ENCODE measurements at regions not wholly inside any gene's neighbourhood (a gene's known extent, or its start where the extent isn't known, plus 50 kb on each side); places are given as distances from the start of the nearest gene placed in this dataset.
A peak's percentile ranks its signal among the peaks of the same experiment; 100 is the strongest.
"Not testable (repeated sequence)": the region's sequence is repeated elsewhere in the genome, so short reads cannot be mapped to it uniquely, and the experiment has no call there.

- H3K4me3 ChIP-seq (replicated peaks in 1 of 3; ENCODE audit: insufficient read depth in 1 of 3, low read depth in 2 of 3, low read length in 3 of 3); in situ Hi-C loops (cut with HindIII; ENCODE audit: extremely low pct_ligation_motif_present, low pct_unique_long_range_greater_than_20kb); ATAC-seq; H3K4me2 ChIP-seq (ENCODE audit: low read depth, low read length); H3K9ac ChIP-seq (ENCODE audit: insufficient read depth, low read depth, low read length); H2AFZ ChIP-seq (ENCODE audit: low read length); BruUV-seq (replicated peaks); H4K20me1 ChIP-seq (ENCODE audit: insufficient read depth, low read length); FAIRE-seq; intact Hi-C loops (cut with micrococcal nuclease; ENCODE audit: unreplicated experiment); H3K4me1 ChIP-seq (ENCODE audit: insufficient read depth, low read length); POLR2A ChIA-PET; DNase-seq (ENCODE audit: low spot score); H3K27ac ChIP-seq (ENCODE audit: extremely low read length, insufficient read depth, low read length); H3K36me3 ChIP-seq (replicated peaks in 1 of 2; ENCODE audit: control insufficient read depth in 1 of 2, insufficient read depth in 2 of 2, low read length in 2 of 2); H3K9me3 ChIP-seq (ENCODE audit: low read length); CTCF ChIA-PET (ENCODE audit: low intra/inter-chr PET ratio, low total read pairs); H3K79me2 ChIP-seq (ENCODE audit: insufficient read depth, low read length); H3K27me3 ChIP-seq (ENCODE audit: control insufficient read depth in 1 of 2, insufficient read depth in 2 of 2, low read length in 2 of 2): not testable (repeated sequence)
- 24% methylated on average over 2 of the region's 2 CpGs for WGBS (ENCODE audit: low lambda C conversion rate)
Observed at GRCh38 chrX:1847790-1848189, 232.9 kb downstream of the ASMT start.

- no peak for FAIRE-seq
- ChIA-PET CTCF (ENCODE audit: low intra/inter-chr PET ratio, low total read pairs) (no interaction called here), POLR2A (no interaction called here)
- no peak for ATAC-seq
- Histone ChIP-seq H3K4me1 (ENCODE audit: insufficient read depth, low read length) (no peaks in the 10 kb centered on the region), H3K9ac (ENCODE audit: insufficient read depth, low read depth, low read length) (no peak overlapping the region), H4K20me1 (ENCODE audit: insufficient read depth, low read length) (no peaks in the 10 kb centered on the region), H3K9me3 (ENCODE audit: low read length) (no peaks in the 10 kb centered on the region), H3K36me3 (replicated peaks in 1 of 2; ENCODE audit: control insufficient read depth in 1 of 2, insufficient read depth in 2 of 2, low read length in 2 of 2) (no peaks in the 10 kb centered on the region), H3K79me2 (ENCODE audit: insufficient read depth, low read length) (no peaks in the 10 kb centered on the region), H2AFZ (ENCODE audit: low read length) (no peak overlapping the region), H3K4me3 (replicated peaks in 1 of 3; ENCODE audit: insufficient read depth in 1 of 3, low read depth in 2 of 3, low read length in 3 of 3) (no peak overlapping the region), H3K4me2 (ENCODE audit: low read depth, low read length) (no peak overlapping the region), H3K27me3 (ENCODE audit: control insufficient read depth in 1 of 2, insufficient read depth in 2 of 2, low read length in 2 of 2) (no peaks in the 10 kb centered on the region), H3K27ac (ENCODE audit: extremely low read length, insufficient read depth, low read length) (no peak overlapping the region)
- in situ Hi-C loops (cut with HindIII; ENCODE audit: extremely low pct_ligation_motif_present, low pct_unique_long_range_greater_than_20kb) (no loop called here), intact Hi-C loops (cut with micrococcal nuclease; ENCODE audit: unreplicated experiment) (no loop called here)
- no peak for TF ChIP-seq DR1 (CRISPR knock-in tag; IDR thresholded peaks at IDR 0.05)
- peak; percentile 44; the same call in 1 of the 2 replicates for TF ChIP-seq MAFF (IDR thresholded peaks at IDR 0.05; ENCODE audit: low read depth, low read length)
- TF ChIP-seq MAFK (conservative IDR thresholded peaks at IDR 0.05 in 1 of 2, IDR thresholded peaks at IDR 0.05 in 1 of 2; ENCODE audit: low read length in 2 of 2): peak; percentile 48 to 63; a peak in 3 of 4 replicates
- no peak for DNase-seq (ENCODE audit: low spot score)
- 19% methylated on average over 6 of the region's 6 CpGs for WGBS (ENCODE audit: low lambda C conversion rate)
- BruUV-seq (replicated peaks): no TSS peak
Observed at GRCh38 chrX:1851527-1851926, 236.7 kb downstream of the ASMT start.

GRCh38 chrX:1852082-1852481, 237.2 kb downstream of the ASMT start:
- Histone ChIP-seq H3K9me3 (ENCODE audit: low read length) (no peaks in the 10 kb centered on the region), H3K27me3 (ENCODE audit: control insufficient read depth in 1 of 2, insufficient read depth in 2 of 2, low read length in 2 of 2) (no peaks in the 10 kb centered on the region), H3K36me3 (replicated peaks in 1 of 2; ENCODE audit: control insufficient read depth in 1 of 2, insufficient read depth in 2 of 2, low read length in 2 of 2) (no peaks in the 10 kb centered on the region), H3K9ac (ENCODE audit: insufficient read depth, low read depth, low read length) (no peak overlapping the region), H3K4me1 (ENCODE audit: insufficient read depth, low read length) (no peaks in the 10 kb centered on the region), H3K4me2 (ENCODE audit: low read depth, low read length) (no peak overlapping the region), H3K4me3 (replicated peaks in 1 of 3; ENCODE audit: insufficient read depth in 1 of 3, low read depth in 2 of 3, low read length in 3 of 3) (no peak overlapping the region), H4K20me1 (ENCODE audit: insufficient read depth, low read length) (no peaks in the 10 kb centered on the region), H3K79me2 (ENCODE audit: insufficient read depth, low read length) (no peaks in the 10 kb centered on the region), H2AFZ (ENCODE audit: low read length) (no peak overlapping the region), H3K27ac (ENCODE audit: extremely low read length, insufficient read depth, low read length) (no peak overlapping the region)
- BruUV-seq (replicated peaks): no TSS peak
- intact Hi-C loops (cut with micrococcal nuclease; ENCODE audit: unreplicated experiment): no loop called here
- in situ Hi-C loops (cut with HindIII; ENCODE audit: extremely low pct_ligation_motif_present, low pct_unique_long_range_greater_than_20kb): no loop called here
- DNase-seq (ENCODE audit: low spot score) (no peak), FAIRE-seq (no peak), ATAC-seq (no peak)
- CTCF ChIA-PET (ENCODE audit: low intra/inter-chr PET ratio, low total read pairs): no interaction called here
- POLR2A ChIA-PET: no interaction called here
- WGBS (ENCODE audit: low lambda C conversion rate): 47% methylated on average over 9 of the region's 9 CpGs
- TF ChIP-seq CAMTA2 (CRISPR knock-in tag; IDR thresholded peaks at IDR 0.05; ENCODE audit: borderline replicate concordance): no peak
- TF ChIP-seq MED8 (CRISPR knock-in tag; IDR thresholded peaks at IDR 0.05; ENCODE audit: insufficient replicate concordance): no peak
- no peak for TF ChIP-seq PRPF4 (IDR thresholded peaks at IDR 0.05; ENCODE audit: low read depth, low read length, poor library complexity, severe bottlenecking)
- no peak for TF ChIP-seq HNRNPLL (IDR thresholded peaks at IDR 0.05; ENCODE audit: low read depth, low read length, poor library complexity, severe bottlenecking)
- no peak for TF ChIP-seq ZNF251 (CRISPR knock-in tag; IDR thresholded peaks at IDR 0.05)
- no peak for TF ChIP-seq ZNF343 (CRISPR knock-in tag; IDR thresholded peaks at IDR 0.05)
- TF ChIP-seq SIN3B (IDR thresholded peaks at IDR 0.05; ENCODE audit: low read length): no peak
- TF ChIP-seq MTF2 (CRISPR knock-in tag; IDR thresholded peaks at IDR 0.05; ENCODE audit: borderline replicate concordance): no peak

All from HepG2 (cell line).